ENCODE measurements at regions not wholly inside any gene's neighbourhood (a gene's known extent, or its start where the extent isn't known, plus 50 kb on each side); places are given as distances from the start of the nearest gene placed in this dataset.

DNA sequence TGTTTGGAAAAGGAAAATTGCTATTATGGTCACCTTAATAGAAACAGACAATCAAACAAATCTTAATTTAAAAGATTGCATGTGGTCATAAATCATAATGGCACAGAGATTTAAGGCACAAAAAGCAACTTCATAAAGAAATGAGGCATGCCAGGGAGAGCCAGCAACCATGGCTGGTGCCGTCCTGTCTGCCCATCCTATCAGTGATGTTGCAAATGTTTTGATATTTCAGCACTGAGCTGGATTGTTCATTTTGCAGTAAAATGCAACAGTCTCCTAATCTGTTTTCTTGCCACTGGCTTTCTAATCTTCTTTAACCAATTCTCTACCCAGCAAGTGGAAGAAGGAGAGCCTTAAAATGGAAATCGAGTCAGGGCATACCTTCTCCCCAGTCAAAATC lies 249.8 kb downstream of the SAMD5 start:
- DNase-seq (ENCODE audit: low read depth), result no peak

DNA sequence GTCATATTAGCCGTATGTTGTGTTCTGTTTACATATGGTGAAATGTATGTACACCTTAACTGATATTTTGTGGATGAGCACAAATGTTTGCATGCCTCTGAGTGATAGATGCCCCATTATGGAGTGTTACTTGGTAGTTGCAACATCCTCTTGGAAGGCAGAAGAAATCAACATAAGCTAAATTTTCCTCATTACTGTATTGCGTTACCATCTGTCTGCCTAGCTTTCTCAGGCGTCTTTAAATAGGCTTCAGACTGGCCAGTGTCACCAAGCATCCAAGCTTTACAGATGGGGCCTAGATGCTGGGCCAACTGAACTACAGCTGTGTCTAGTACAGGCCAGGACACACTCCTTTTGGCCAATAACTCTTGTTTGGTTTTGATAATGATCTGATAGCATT lies 250.6 kb downstream of the SAMD5 start:
- no peak for DNase-seq (ENCODE audit: low read depth)

DNA sequence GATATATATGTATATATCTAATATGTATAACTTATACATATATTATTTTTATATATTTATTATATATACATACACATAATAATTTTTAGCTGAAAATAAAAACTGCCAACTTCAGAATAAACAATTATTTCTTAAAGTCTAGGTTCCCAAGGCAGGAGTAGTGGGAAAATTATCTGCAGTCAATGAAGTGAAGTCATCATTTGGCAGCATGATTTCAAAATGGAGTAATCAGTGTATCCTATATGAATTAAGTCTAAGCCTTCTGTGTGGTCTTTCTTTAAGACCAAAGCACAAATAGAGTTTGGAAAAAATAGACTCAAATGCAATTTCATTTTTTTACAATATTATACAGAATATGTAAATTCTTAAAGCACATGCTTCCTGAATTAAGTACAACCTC lies 251.0 kb downstream of the SAMD5 start:
- no peak for DNase-seq (ENCODE audit: low read depth)

DNA sequence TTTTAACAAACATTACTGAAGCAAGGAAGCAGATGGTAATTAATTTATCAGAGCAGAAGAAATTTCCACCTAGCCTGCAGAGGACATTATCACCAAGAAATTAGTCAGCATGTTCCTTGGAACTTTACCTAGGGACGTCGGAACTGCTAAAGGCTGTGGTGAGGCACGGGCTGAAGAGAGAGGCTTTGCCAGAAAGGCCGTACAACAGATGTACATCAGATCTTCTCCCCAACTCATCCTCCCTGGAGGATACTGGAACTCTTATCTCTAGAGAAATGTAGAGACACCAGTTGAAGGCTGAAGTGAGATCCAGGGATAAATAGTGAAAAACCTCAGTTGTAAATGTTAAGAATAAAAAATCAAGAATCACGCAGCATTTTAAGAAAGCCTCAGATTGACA lies 257.1 kb downstream of the SAMD5 start:
- DNase-seq (ENCODE audit: low read depth), result no peak

DNA sequence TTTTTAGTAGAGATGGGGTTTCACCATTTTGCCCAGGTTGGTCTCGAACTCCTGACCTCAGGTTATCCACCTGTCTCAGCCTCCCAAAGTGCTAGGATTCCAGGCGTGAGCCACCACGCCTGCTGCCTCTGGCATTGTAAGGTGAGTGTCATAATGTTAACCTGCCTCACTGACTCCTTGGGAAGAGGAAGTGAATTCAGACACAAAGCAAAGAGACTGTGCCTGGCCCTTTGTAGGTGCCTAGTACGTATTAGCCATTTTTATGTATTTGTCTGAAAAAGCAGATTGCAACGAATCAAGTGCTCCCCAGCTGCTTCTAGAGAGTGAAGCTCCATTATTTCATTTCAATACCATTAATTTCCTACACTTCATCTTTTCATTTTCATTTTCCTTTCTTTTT lies 260.5 kb downstream of the SAMD5 start:
- no peak for DNase-seq (ENCODE audit: low read depth)

DNA sequence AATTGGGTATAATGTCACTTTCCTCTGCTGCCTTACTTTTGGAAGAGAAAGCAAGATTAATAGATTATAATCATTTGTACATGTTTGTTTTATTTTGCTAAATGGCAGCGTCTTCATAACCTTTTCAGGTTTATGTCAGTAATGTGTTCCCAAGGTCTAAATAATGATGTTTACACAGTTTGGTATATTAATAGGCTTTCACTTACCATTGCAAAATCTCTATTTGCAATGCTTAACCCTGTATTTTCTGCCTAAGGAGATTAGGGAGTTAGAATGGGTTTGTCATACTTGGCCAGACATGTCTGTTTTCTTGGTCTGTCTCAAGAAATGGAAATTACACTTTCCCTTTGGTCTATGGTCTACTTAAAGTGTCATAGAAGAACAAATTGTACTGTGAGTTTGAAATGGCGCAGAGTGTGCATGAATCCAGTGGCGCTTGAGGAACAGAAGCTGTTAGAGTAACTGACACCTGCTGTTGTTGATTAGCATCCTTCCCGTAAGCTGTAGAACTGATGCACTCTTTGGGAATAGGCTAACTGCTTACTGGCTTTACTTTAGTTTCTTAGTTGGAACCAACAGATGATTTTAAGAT lies 261.1 kb downstream of the SAMD5 start:
- DNase-seq (ENCODE audit: low read depth), result no peak

DNA sequence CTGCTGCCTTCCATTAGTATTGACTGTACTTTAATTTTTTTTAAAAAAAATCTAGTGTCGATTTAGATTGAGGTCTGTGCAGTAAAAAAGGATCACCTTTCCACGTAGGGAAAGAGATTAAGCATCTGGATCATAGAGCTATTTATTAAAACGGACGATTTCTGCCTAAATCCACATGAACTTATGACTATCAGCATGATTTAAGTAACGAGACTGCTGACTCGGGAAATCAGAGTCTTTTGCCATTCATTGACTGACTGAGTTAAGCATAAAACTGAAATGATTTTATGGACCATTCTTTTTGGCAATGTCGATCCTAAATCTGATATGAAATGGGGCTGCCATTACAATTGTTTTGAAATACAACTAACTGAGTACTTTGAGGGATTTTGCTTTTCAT lies 261.7 kb downstream of the SAMD5 start:
- no peak for DNase-seq (ENCODE audit: low read depth)

DNA sequence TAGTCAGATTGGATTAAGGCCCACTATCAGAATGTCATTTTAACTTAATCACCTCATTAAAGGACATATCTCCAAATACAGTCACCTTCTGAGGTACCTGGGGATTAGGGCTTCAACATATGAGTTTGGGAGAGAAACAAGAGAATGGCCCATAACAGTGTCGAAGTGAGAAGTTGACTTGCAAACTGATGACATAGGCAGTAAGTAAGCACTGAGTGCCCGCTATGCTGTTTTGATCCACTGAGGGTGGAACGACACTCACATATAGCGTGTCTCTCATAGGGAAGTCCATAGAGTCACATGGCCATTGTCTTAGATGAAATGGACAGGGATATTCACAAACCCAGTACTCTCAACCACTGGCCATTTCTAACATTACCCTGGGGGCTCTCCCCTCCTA lies 264.2 kb downstream of the SAMD5 start:
- no peak for DNase-seq (ENCODE audit: low read depth)

DNA sequence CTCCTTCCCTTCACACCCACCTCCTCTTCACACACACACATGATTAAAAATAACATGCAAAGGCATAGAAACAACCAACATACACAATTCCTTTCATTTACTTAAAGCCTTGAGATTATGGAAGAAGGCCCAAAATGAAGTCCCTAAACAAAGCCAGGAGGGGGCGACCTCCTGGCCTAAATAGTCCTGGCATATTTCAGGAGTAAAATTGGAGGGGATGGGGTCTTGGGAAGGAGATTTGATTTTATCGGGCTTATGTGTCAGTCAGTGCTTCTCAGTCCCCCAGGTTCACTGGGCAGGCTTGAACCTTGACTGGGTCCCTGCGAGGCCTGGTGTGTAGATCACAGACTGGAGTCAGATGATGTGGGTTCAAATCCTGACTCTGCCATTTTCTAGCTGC lies 266.4 kb downstream of the SAMD5 start:
- no peak for DNase-seq (ENCODE audit: low read depth)

DNA sequence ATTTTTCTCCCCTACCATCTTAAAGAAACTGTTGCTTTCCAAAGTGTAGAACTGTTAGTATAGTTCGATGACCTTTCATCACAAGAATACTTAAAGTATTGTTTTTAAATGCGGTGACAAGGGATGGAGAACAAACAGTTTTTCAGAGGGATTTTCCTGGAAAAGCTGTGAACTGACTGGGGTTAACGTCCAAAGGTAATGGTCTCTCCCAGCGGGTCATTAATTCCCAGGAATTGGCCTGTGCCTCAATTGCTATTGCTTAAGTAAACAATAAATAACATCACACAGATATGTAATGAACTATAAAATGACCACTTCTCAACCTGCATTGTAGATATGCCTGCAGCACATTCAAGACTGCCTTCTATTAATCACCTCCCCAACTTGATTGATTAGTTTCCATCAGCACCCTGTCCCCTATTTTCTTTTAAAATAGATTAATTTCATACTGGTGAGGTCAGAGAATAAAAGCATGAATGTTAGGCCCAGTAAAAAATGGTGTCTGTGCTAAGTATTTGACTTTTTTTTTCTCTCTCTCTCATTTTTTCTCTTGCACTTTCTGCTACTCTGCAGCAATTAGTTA lies 268.2 kb downstream of the SAMD5 start:
- no peak for DNase-seq (ENCODE audit: low read depth)

DNA sequence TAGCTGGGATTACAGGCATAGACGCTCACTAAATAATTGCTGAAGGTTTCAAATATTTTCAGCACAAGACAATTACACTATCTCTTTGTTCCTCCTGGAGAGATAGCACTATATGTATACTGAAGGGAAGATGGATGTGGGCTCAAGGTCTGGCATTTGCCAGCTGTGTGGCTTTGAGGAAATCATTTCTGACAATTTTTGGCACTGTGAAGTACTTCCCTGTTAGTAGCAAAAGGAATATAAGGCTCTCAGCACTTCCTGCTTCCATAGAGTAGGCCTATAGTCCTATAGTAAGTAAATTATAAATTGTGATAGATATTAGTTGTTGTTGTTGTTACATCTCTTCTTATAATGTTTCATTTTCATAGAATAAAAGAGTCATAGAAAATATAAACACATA lies 271.1 kb downstream of the SAMD5 start:
- no peak for DNase-seq (ENCODE audit: low read depth)

DNA sequence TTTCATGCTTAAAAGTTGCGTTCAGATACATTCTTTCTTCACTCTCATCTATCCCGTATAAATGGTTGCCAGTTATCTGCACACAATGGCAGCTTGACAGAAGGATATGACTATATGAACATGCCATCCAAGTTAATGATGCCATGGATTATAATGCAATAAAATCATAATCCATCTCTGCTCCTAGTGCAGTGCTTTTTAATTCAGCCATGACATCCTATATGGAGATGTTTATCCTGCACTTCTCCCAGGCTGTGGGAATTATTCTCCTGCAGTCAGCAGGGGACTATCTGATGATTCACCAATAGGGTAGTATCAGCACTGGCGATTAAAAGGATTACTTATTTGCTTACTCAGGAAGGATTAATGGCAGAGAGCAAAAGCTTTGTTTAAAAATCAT lies 273.8 kb downstream of the SAMD5 start:
- DNase-seq (ENCODE audit: low read depth), result no peak

DNA sequence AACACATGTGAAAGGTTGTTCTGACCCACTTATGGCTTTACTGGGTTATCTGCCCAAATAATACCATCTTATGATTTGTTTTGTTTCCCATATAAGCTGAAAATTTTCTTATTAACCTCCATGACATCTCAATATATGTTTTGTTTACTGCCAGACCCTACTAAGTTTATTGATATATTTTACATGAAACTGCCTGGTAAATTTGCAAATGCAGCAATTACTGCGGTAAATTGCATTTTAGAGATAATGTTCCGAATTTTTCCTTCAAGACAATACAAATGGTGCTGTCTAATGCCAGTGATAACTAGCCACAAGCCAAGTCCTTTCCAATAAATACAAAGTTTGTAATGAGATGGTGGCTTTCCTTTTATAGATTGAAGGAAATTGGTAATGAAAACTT lies 275.9 kb downstream of the SAMD5 start:
- DNase-seq (ENCODE audit: low read depth), result no peak

DNA sequence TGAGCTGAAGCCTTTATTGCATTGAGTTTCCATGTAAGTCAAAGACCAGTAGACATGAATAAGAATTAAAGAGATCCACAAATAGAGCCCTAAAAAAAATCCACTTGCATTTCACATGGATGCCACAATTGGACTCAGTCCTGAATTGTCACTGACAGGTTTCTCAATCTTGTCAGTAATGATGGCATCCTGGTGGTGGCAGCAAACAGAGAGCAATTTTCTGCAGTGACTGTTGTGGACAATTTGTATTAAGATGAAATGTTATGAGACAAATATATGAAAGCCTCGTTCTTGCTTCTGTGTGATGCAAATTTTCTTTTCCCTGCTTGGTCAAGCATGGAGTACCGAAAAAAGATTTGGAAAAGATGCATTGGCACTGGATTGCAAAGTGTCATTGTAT lies 278.9 kb downstream of the SAMD5 start:
- DNase-seq (ENCODE audit: low read depth), result no peak

DNA sequence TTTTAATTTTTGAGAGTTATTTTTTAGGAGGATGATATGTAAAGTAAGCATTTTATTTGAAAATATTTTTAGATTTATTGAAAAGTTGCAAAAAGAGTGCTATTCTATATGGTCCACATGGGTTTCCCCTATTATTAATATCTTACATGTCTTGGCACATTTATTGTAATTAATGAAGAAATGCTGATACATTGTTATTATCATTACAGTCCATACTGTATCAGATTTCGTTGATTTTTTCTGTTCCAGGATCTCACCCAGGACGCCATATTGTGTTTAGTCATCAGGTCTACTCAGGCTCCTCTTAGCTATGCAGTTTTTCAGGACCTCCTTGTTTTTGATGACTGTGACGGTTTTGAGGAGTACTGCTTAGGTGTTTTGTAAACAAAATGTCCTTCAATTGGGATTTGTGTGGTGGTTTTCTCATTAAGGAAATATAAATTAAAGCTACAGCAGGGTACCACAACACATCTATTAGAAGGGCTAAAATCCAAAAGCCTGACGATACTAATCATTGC lies 281.0 kb downstream of the SAMD5 start:
- no peak for DNase-seq (ENCODE audit: low read depth)

DNA sequence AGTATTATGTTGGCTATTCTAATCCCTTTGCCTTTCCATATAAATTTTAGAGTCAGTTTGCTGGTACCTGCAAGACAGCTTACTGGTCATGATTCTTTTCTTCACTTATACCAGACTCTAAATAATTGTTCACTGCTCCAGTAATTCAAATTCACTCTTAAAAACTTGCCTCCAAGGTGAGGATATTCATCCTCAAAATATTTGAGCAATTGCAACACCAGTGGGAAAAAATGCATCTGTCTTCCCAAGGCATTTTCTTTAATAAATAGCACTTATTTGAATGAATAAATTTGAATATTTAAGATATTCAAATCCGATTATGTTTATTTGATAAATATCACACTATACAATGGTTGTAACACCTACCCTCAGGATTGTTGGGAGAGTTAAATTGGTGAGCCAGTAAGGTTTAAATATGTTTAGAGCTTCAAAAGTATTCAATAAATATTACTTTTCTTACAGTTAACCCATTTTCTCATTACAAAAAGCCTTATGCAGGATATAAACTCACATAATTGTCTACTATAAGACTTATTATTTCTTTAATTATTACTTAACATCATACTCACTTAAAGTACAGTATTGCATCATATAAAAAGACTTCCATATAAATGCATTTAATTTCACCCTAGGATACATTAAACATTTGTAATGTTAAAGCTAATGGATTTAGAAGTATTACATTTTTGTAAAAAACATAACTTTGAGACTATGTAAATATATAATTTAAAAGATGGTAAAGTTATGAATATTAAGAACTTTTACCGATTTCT lies 285.6 kb downstream of the SAMD5 start:
- DNase-seq (ENCODE audit: low read depth), result no peak

DNA sequence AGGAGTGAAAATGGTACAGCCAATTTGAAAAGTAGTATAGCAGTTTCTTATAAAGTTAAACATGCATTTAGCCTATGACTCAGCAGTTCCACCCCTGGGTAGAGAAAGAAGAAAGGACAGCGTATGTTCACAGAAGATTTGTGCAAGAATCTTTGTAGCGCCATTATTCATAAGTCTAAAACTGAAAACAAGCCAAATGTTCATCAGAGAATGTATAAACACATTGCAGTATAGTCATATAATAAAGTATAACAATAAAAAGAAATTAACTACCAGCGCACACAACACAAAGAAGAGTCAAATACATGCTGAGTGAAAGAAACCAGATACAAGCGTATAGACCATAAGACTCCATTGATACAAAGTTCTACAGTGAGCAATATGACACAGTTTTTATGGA lies 294.0 kb downstream of the SAMD5 start:
- no peak for DNase-seq (ENCODE audit: low read depth)

DNA sequence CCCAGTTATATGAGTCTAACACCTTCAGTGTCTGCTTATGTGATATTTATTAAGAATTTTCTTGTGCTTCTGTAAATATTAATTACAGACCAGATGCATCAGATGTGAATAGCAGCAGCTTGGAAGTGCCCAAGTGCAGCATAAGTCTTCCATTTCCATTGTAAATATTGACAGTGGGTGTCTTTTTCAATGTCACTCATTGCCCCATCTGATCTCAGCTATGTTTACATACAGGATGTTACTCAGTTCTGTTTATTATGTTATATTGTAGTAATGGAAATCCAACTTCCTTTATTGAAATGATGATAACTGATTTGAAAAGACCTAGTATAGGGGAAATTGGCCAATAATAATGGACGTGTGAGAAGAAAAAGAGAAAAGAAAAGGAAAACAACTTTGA lies 296.7 kb downstream of the SAMD5 start:
- no peak for DNase-seq (ENCODE audit: low read depth)

DNA sequence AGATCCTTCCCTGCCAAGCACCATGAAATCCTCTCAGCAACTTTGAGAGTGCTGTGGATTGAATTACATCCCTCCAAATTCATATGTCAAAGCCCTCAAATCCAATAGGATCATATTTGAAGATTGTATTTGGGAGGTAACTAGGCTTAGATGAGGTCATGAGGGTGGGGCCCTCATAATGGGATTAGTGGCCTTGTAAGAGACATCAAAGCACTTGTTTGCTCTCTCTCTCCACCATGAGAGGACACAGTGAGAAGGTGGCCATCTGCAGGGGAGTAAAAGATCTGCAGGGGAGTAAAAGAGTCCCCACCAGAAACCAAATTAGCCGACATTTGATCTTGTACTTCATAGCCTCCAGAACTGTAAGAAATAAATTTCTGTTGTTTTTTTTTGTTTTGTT lies 298.2 kb downstream of the SAMD5 start:
- DNase-seq (ENCODE audit: low read depth), result no peak

DNA sequence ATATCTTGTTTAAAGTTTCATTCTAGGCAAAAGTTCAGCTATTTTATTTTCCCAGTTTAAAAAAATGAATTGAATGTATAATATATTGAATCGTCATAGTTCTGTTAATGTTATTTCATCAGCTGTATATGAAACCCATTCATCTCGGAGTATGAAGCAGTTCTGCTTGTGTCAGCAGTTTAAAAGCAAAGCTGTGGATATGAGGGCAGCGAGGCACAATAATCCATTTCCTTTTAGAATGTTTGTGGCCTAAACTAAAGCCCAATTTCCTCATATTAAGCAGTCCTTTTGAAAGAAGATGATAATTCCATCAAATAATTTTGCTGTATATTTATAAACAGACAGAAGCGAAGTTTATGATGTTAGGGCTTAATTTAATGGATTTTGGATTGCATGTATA lies 300.1 kb downstream of the SAMD5 start:
- DNase-seq (ENCODE audit: low read depth), result no peak

DNA sequence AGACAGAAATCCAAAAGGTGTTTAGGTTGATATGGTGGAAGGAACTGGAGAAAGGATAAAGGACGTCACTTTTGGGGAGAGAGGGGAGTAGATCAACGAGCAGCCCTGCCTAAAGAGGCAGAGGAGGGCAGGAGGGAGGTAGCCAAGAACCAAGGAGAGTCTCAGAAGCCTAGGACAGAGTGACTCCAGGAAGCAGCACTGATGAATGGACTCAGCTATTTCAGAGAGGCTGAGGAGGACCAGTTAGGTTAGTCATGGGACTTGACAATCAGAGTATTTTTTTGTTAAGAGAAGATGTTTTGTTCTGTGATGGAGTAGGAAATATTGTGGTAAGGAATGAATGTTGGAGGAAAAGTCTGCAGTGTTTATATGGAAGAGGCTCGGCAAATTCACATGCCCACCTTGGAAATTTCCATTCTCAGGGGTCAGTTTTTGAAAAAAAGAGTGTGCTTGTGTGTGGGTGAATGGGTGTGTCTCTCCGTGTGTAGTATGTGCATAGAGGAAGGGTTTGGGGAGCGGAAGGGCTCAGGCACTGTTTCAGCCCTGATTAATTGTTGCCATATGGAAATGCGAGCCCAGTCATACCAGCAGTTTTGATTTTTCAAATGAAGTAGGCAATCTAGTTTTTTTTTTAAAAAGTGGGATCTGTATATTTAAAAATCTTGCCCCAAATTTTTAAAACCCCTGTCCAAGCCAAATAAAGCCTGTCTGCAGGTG lies 303.6 kb downstream of the SAMD5 start:
- no peak for DNase-seq (ENCODE audit: low read depth)

DNA sequence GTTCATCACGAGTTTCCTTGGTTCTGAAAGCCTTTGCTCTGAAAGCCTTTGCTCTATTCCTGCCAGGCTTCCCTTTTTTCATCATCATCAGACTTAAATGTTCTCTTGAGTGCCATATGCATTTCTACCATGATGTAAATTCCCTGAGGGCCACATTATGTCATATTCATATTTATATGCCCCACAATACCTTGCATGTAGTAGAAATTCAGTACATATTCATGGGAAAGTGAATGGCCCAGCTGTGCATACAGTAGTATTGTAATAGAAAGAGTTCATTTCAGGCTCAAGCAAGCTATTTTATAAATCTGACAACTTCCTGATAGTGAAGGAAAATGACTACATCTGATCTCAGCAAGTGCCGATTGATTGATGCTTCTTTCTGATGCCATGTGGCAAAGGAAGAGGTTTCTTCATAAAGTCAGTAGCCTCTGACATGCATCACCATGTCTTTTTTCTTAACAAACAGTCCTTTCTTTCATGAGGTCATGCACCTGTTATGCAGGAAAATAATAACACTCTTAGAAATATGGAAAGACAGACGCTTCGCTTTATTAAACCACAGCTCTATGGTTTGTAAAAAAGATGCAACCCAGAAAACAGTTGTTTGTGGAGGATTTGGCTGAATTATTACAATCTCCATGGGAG lies 308.7 kb downstream of the SAMD5 start:
- no peak for DNase-seq (ENCODE audit: low read depth)
